H1 (cell line): ENCODE measurements at regions not wholly inside any gene's neighbourhood (a gene's known extent, or its start where the extent isn't known, plus 50 kb on each side); places are given as distances from the start of the nearest gene placed in this dataset.

Experiments used
- CTCF ChIA-PET: fragments of 300-600 bp; sonication (Branson Sonifier 250); formaldehyde crosslinking; loops from one replicate; lab custom pipeline; 2021; ENCODE audit not compliant: partially characterized antibody; lab: Charles Lee
- POLR2A ChIA-PET: fragments of 300-600 bp; sonication (Branson Sonifier 250); formaldehyde crosslinking; loops from one replicate; lab custom pipeline; 2021; ENCODE audit warnings: inconsistent platforms; ENCODE audit not compliant: partially characterized antibody; lab: Charles Lee
- DNase-seq, 2 experiments: peaks; one replicate each; pipeline versions ENCODE4 v3.0.0 to v3.0.0-alpha.2; 2010 to 2022; ENCODE audit warnings: low spot score in 2 of 2, low read depth in 1 of 2, mixed read lengths in 1 of 2
- FAIRE-seq: peaks from 2 replicates; lab custom pipeline; 2011; peaks lifted over from hg19 to GRCh38; lab: Jason Lieb, UNC
- H2AFZ ChIP-seq: 2 replicates; pipeline ENCODE4 v1.8.1; 2012; ENCODE audit warnings: low read length, inconsistent platforms
- H2AK5ac ChIP-seq: 2 replicates; pipeline ENCODE4 v1.6.1; 2013; ENCODE audit warnings: low read depth, low read length
- H2BK120ac ChIP-seq: replicated peaks from 2 replicates; pipeline ENCODE3; 2013; ENCODE audit warnings: low read depth, low read length, inconsistent platforms
- H2BK12ac ChIP-seq: 2 replicates; pipeline ENCODE4 v1.6.1; 2013; ENCODE audit warnings: low read depth, low read length
- H2BK15ac ChIP-seq: 2 replicates; pipeline ENCODE4 v1.6.1; 2013; ENCODE audit warnings: low read length
- H2BK20ac ChIP-seq: 2 replicates; pipeline ENCODE4 v1.6.1; 2013; ENCODE audit warnings: low read length
- H2BK5ac ChIP-seq: 2 replicates; pipeline ENCODE4 v1.6.1; 2013; ENCODE audit warnings: low read depth, low read length
- H3K14ac ChIP-seq: 2 replicates; pipeline ENCODE4 v1.6.1; 2013; ENCODE audit warnings: inconsistent platforms; ENCODE audit not compliant: insufficient read length
- H3K18ac ChIP-seq: 2 replicates; pipeline ENCODE4 v1.6.1; 2013; ENCODE audit warnings: low read length; ENCODE audit errors: extremely low read depth
- H3K23ac ChIP-seq: 2 replicates; pipeline ENCODE4 v1.6.1; 2013; ENCODE audit warnings: inconsistent platforms; ENCODE audit not compliant: insufficient read length
- H3K23me2 ChIP-seq: 2 replicates; pipeline ENCODE4 v1.6.1; 2013; ENCODE audit warnings: low read depth, low read length
- H3K27ac ChIP-seq: 2 replicates; pipeline ENCODE4 v1.6.1; 2011; ENCODE audit warnings: low read depth, low read length, inconsistent platforms
- H3K27me3 ChIP-seq, 4 experiments: replicated peaks in 1 of 4; 1 replicate in 1 of 4; 2 replicates in 3 of 4; pipeline versions ENCODE4 v1.6.1 to v1.8.1; 2011 to 2013; ENCODE audit warnings: low read length in 3 of 4, mild to moderate bottlenecking in 3 of 4, inconsistent platforms in 2 of 4, mixed read lengths in 2 of 4, moderate library complexity in 1 of 4; ENCODE audit not compliant: control insufficient read depth in 3 of 4, insufficient read depth in 3 of 4; ENCODE audit errors: extremely low read depth in 1 of 4
- H3K36me3 ChIP-seq, 4 experiments: 2 replicates each; pipeline versions ENCODE4 v1.6.1 to v1.8.1; 2011 to 2013; ENCODE audit warnings: mild to moderate bottlenecking in 4 of 4, low read length in 3 of 4, moderate library complexity in 2 of 4, control low read depth in 1 of 4, inconsistent platforms in 1 of 4; ENCODE audit not compliant: insufficient read depth in 4 of 4, control insufficient read depth in 2 of 4
- H3K4ac ChIP-seq: replicated peaks from 2 replicates; pipeline ENCODE3; 2013; ENCODE audit warnings: low read length, low read depth, mixed read lengths, inconsistent platforms; ENCODE audit not compliant: insufficient read length
- H3K4me1 ChIP-seq, 4 experiments: replicated peaks in 1 of 4; 1 replicate in 1 of 4; 2 replicates in 3 of 4; pipeline versions ENCODE4 v1.6.1 to v1.8.1; 2011 to 2013; ENCODE audit warnings: low read length in 3 of 4, inconsistent platforms in 2 of 4, mixed read lengths in 1 of 4; ENCODE audit not compliant: insufficient read depth in 4 of 4, control insufficient read depth in 3 of 4
- H3K4me2 ChIP-seq, 2 experiments: 2 replicates each; pipeline versions ENCODE4 v1.6.1 to v1.8.1; 2011 to 2013; ENCODE audit warnings: low read depth in 2 of 2, low read length in 2 of 2, control low read depth in 1 of 2, inconsistent platforms in 1 of 2, mild to moderate bottlenecking in 1 of 2; ENCODE audit not compliant: insufficient read depth in 1 of 2
- H3K4me3 ChIP-seq, 4 experiments: fragments of 200-600, 300-600 bp in 1 of 4; sonication (generic), shearing (Covaris generic), sonication (Bioruptor Twin) in 1 of 4; 2 replicates each; pipeline versions ENCODE4 v1.5.1 to v1.8.1; 2011 to 2016; ENCODE audit warnings: low read length in 4 of 4, low read depth in 3 of 4, control low read depth in 2 of 4, inconsistent platforms in 2 of 4, mild to moderate bottlenecking in 2 of 4, mixed read lengths in 1 of 4, moderate library complexity in 1 of 4; ENCODE audit not compliant: insufficient read depth in 2 of 4; ENCODE audit errors: extremely low read depth in 1 of 4
- H3K56ac ChIP-seq: replicated peaks from 2 replicates; pipeline ENCODE3; 2013; ENCODE audit warnings: low read depth, mild to moderate bottlenecking, mixed read lengths, low read length, inconsistent platforms; ENCODE audit not compliant: insufficient read length
- H3K79me1 ChIP-seq: 2 replicates; pipeline ENCODE4 v1.6.1; 2013; ENCODE audit warnings: low read depth, low read length, control low read depth
- H3K79me2 ChIP-seq, 2 experiments: 2 replicates each; pipeline versions ENCODE4 v1.6.1 to v1.8.1; 2012 to 2013; ENCODE audit warnings: low read length in 2 of 2, mild to moderate bottlenecking in 2 of 2, inconsistent platforms in 1 of 2; ENCODE audit not compliant: insufficient read depth in 2 of 2, control insufficient read depth in 1 of 2
- H3K9ac ChIP-seq, 4 experiments: replicated peaks in 1 of 4; 1 replicate in 1 of 4; 2 replicates in 3 of 4; pipeline versions ENCODE4 v1.6.1 to v1.8.1; 2011 to 2013; ENCODE audit warnings: low read depth in 3 of 4, low read length in 3 of 4, control low read depth in 2 of 4, mild to moderate bottlenecking in 2 of 4, moderate library complexity in 2 of 4, inconsistent platforms in 1 of 4; ENCODE audit errors: extremely low read depth in 1 of 4
- H3K9me3 ChIP-seq, 2 experiments: 2 replicates each; pipeline versions ENCODE4 v1.6.1 to v1.8.1; 2012 to 2013; ENCODE audit warnings: mild to moderate bottlenecking in 2 of 2, moderate library complexity in 2 of 2, control low read depth in 1 of 2, inconsistent platforms in 1 of 2, low read depth in 1 of 2, low read length in 1 of 2, mixed read lengths in 1 of 2; ENCODE audit not compliant: insufficient read depth in 2 of 2
- H4K20me1 ChIP-seq, 2 experiments: replicated peaks in 1 of 2; 2 replicates each; pipeline versions ENCODE3 to v1.8.1; 2011 to 2013; ENCODE audit warnings: inconsistent platforms in 2 of 2, low read length in 2 of 2, mild to moderate bottlenecking in 1 of 2; ENCODE audit not compliant: insufficient read depth in 2 of 2, control insufficient read depth in 1 of 2
- H4K5ac ChIP-seq: 2 replicates; pipeline ENCODE4 v1.6.1; 2013; ENCODE audit warnings: low read length, low read depth, mixed read lengths, inconsistent platforms; ENCODE audit not compliant: insufficient read length
- H4K8ac ChIP-seq: 2 replicates; pipeline ENCODE4 v1.8.0; 2013; ENCODE audit warnings: mild to moderate bottlenecking, moderate library complexity, low read length, inconsistent platforms; ENCODE audit not compliant: insufficient read depth; ENCODE audit errors: extremely low read depth
- H4K91ac ChIP-seq: replicated peaks from 2 replicates; pipeline ENCODE3; 2013; ENCODE audit warnings: low read length, mixed read lengths, inconsistent platforms; ENCODE audit not compliant: insufficient read length
- BCL11A ChIP-seq, 2 experiments: IDR thresholded peaks; one replicate each; pipeline ENCODE4 v1.6.1; 2011; ENCODE audit warnings: low read depth in 2 of 2, low read length in 2 of 2, mild to moderate bottlenecking in 2 of 2
- E2F6 ChIP-seq: IDR thresholded peaks from 2 replicates; pipeline ENCODE4 v1.6.1; 2012; ENCODE audit warnings: inconsistent platforms
- HDAC2 ChIP-seq, 2 experiments: fragments of 300-600 bp in 1 of 2; sonication (generic) in 1 of 2; IDR thresholded peaks; 2 replicates each; pipeline ENCODE4 v1.6.1; 2011 to 2012; ENCODE audit warnings: low read depth in 2 of 2, low read length in 2 of 2, mild to moderate bottlenecking in 2 of 2, moderate library complexity in 2 of 2, borderline replicate concordance in 1 of 2, inconsistent platforms in 1 of 2
- TEAD4 ChIP-seq: IDR thresholded peaks from 2 replicates; pipeline ENCODE4 v1.6.1; 2012; ENCODE audit warnings: low read depth, low read length, inconsistent platforms, mixed read lengths
- YY1 ChIP-seq: IDR thresholded peaks from 2 replicates; pipeline ENCODE4 v1.6.1; 2011; ENCODE audit warnings: low read depth, mild to moderate bottlenecking, low read length
- whole genome bisulfite sequencing, 2 experiments: shearing (Covaris generic) in 1 of 2; methylation state at CpG; one replicate each; pipeline versions ENCODE4 v1.1.6 to v1.1.7; 2013 to 2015; ENCODE audit warnings: low lambda C conversion rate in 2 of 2, mixed read lengths in 2 of 2, inconsistent platforms in 1 of 2, low coverage in 1 of 2, missing lambda C conversion rate in 1 of 2; ENCODE audit not compliant: insufficient replicate concordance in 2 of 2, insufficient coverage in 1 of 2, insufficient read length in 1 of 2; ENCODE audit errors: extremely low coverage in 1 of 2, missing lambda C conversion rate in 1 of 2; 5-methylcytosine and 5-hydroxymethylcytosine counted together

- Histone ChIP-seq H2AFZ (no peak overlapping the region), H3K9ac (no peak overlapping the region), H3K36me3 (no peaks in the 10 kb centered on the region), H4K8ac (no peak overlapping the region), H2BK20ac (no peak overlapping the region), H2BK5ac (no peak overlapping the region), H3K79me1 (no peaks in the 10 kb centered on the region), H2BK12ac (no peak overlapping the region), H3K23ac (no peak overlapping the region), H3K4me3 (no peak overlapping the region), H3K23me2 (no peaks in the 10 kb centered on the region), H3K27ac (no peak overlapping the region), H4K20me1 (no peaks in the 10 kb centered on the region), H3K14ac (no peak overlapping the region), H2BK15ac (no peak overlapping the region), H4K5ac (no peak overlapping the region), H3K18ac (no peak overlapping the region), H3K9me3 (no peaks in the 10 kb centered on the region), H3K79me2 (no peaks in the 10 kb centered on the region), H3K56ac (no peak overlapping the region), H3K4me2 (peak overlapping the region in 1 of 2 experiments; percentile 3; a peak in 1 of 4 replicates), H4K91ac (no peak overlapping the region), H3K27me3 (peaks cover 0 to 10% (median 3%) of the 10 kb centered on the region in 4 experiments; a peak in 4 of 7 replicates), H2AK5ac (peak overlapping the region; percentile 76; the same call in 1 of the 2 replicates), H3K4ac (no peak overlapping the region), H3K4me1 (peaks cover 7 to 12% (median 8%) of the 10 kb centered on the region in 4 experiments), H2BK120ac (no peak overlapping the region)
- 39% methylated on average over 6 of the region's 6 CpGs; no CpG with 5 or more reads in 1 of the 2 experiments for WGBS, 2 experiments
- FAIRE-seq (no peak), DNase-seq (no peak)
- TF ChIP-seq BCL11A (IDR thresholded peaks at IDR 0.05; ENCODE audit: low read depth in 2 of 2, low read length in 2 of 2): no peak
- TF ChIP-seq E2F6: no peak
- no peak for TF ChIP-seq YY1
- peak; percentile 21; the same call in 1 of the 2 replicates for TF ChIP-seq TEAD4
- peak in 1 of 2 experiments; percentile 60; a peak in 1 of 4 replicates for TF ChIP-seq HDAC2 (IDR thresholded peaks at IDR 0.05; ENCODE audit: borderline replicate concordance in 1 of 2, low read depth in 2 of 2, low read length in 2 of 2)
- ChIA-PET POLR2A (no interaction called here), CTCF (interaction anchor here (0.5 to 20.4 kb wide), 9 partner anchors 15 to 235 kb away, joined by 3 to 231 read pairs (median 3); no protein-coding TSS in a partner anchor)
Observed at GRCh38 chr12:31224768-31225448, 101.0 kb downstream of the SINHCAF start.
